GM19025 (cell line): ENCODE measurements at regions not wholly inside any gene's neighbourhood (a gene's known extent, or its start where the extent isn't known, plus 50 kb on each side); places are given as distances from the start of the nearest gene placed in this dataset.
"Not testable (repeated sequence)": the region's sequence is repeated elsewhere in the genome, so short reads cannot be mapped to it uniquely, and the experiment has no call there.

ENCODE experiments used
- ATAC-seq: cut with Tn5 transposase; IDR thresholded peaks from one replicate; pipeline ENCODE4 v1.9.1; 2021; ENCODE audit warnings: mild to moderate bottlenecking, low read depth, moderate library complexity; ENCODE audit not compliant: unreplicated experiment

- ATAC-seq: no peak
These were observed 57.7 kb downstream of the SOX3 start for GRCh38 chrX:140447150-140447549.

- no peak for ATAC-seq
These were observed 64.0 kb downstream of the SOX3 start for GRCh38 chrX:140440876-140441275.

GRCh38 chrX:140439476-140439875 is 65.4 kb downstream of the SOX3 start:
- no peak for ATAC-seq

GRCh38 chrX:140434347-140434746 is 70.5 kb downstream of the SOX3 start:
- ATAC-seq: no peak

GRCh38 chrX:140433582-140433981 is 71.3 kb downstream of the SOX3 start:
- no peak for ATAC-seq

GRCh38 chrX:140432346-140433175 is 72.3 kb downstream of the SOX3 start:
- no peak for ATAC-seq

- no peak for ATAC-seq
These were observed 73.3 kb downstream of the SOX3 start for GRCh38 chrX:140431521-140431920.

GRCh38 chrX:140425712-140426395 is 79.0 kb downstream of the SOX3 start:
- no peak for ATAC-seq

- ATAC-seq: no peak
These were observed 82.4 kb downstream of the SOX3 start for GRCh38 chrX:140422501-140422900.

- not testable (repeated sequence) for ATAC-seq
These were observed 102.7 kb downstream of the SOX3 start for GRCh38 chrX:140402131-140402530.

- ATAC-seq: not testable (repeated sequence)
These were observed 108.5 kb downstream of the SOX3 start for GRCh38 chrX:140396326-140396725.

- no peak for ATAC-seq
These were observed 111.4 kb downstream of the SOX3 start for GRCh38 chrX:140393507-140393906.

GRCh38 chrX:140391313-140391712 is 113.6 kb downstream of the SOX3 start:
- no peak for ATAC-seq

GRCh38 chrX:140389331-140389730 is 115.5 kb downstream of the SOX3 start:
- ATAC-seq: no peak

- no peak for ATAC-seq
These were observed 142.0 kb downstream of the SOX3 start for GRCh38 chrX:140362861-140363260.

- ATAC-seq: no peak
These were observed 143.9 kb downstream of the SOX3 start for GRCh38 chrX:140360924-140361323.

GRCh38 chrX:140360284-140360683 is 144.6 kb downstream of the SOX3 start:
- ATAC-seq: no peak

- no peak for ATAC-seq
These were observed 148.9 kb downstream of the SOX3 start for GRCh38 chrX:140355922-140356321.

- no peak for ATAC-seq
These were observed 149.4 kb downstream of the SOX3 start for GRCh38 chrX:140355429-140355828.

GRCh38 chrX:140354431-140355120 is 150.3 kb downstream of the SOX3 start:
- ATAC-seq: no peak

- ATAC-seq: no peak
These were observed 158.1 kb downstream of the SOX3 start for GRCh38 chrX:140346729-140347128.
